GM19238 (cell line): ENCODE measurements at regions not wholly inside any gene's neighbourhood (a gene's known extent, or its start where the extent isn't known, plus 50 kb on each side); places are given as distances from the start of the nearest gene placed in this dataset.

ENCODE experiments used
- DNase-seq: peaks from one replicate; pipeline ENCODE4 v3.0.0; 2011; ENCODE audit warnings: low spot score; ENCODE audit not compliant: insufficient read length

DNA sequence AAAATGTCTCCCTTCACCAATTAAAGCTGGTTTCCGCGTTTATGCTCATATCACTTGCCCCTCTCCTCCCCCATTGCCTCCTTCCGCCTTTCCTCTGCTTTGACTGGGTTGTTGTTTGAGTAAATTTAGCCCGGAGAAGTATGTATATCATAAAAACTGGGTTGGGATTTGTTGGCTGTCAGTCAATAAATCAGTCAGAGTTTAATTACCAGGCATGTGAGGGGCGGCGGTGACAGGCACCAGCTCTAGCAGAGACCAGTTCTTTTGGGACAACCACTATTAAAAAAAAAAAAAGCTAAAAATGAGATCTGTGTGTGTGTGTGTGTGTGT is 382.4 kb upstream of the SMIM21 start:
- no peak for DNase-seq

DNA sequence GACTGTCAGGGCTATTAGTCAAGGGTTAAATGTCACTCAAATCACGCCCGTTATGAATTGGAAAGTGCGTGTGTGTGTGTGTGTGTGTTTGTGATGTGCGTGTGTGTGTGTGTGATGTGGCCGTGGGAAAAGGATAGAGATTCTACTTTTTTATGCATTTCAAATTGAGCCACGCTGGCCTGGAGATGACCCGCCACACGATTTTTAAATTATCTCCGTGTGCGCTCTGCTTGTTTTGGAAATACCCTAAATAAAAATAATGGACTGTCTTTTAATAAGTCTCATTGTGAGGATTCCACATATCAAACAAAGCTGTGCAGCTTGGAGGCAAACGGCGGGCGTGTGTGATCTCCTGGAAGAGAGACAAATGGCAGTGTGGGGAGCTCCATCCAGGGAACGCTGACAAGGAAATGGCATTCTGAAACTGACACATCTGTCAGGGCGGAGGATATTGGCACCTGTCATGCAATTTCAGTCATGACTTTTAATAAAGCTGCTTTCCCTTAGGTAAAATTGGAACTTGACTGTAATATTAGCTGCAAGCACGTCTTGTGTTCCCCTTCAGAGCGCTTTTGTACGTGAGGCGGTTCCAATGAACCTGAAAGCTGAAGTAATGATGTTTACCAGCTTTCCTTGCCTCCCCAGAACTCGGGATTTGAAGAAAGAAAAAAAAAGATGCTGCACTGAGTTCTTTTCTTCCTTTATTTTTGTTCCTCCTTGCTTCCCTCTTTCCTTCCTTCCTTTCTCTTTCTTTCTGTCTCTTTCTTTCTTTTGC is 381.8 kb upstream of the SMIM21 start:
- no peak for DNase-seq

DNA sequence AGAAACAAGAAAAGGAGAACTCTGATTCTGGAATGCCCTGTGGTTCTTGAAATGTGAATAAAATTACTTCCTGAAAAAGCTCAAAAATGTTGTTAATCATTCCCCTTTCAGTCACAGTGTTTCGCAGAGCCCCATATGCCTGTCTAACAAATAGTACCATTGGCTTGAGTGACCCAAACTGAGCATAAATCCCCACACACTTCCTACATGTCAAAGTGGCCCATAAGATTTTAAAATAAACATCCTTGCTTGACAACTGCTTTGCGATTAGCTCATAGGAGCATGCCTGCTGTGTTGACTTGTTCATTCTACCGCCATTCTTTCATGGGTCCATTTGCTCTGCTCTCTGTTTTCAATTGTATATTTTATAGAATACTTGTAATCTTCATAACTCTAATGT is 377.8 kb upstream of the SMIM21 start:
- no peak for DNase-seq

DNA sequence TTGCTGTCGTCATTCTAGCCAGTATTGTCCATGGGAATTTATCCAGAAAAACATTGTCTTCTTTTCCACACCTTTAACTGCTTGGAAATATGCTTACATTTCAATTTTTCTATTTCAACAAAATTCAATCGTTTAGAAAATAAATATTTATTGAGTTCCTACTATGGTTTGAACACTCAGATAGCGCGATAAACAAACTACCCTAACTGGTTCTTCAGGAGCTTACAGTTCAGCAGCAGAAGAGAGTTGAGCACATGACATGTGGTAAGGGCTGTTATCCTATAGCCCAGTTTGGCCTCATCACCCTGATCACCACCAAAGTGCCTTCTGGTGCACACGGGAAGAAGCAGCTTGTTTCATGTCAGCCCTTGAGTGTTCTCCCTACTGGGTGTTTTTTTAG is 375.2 kb upstream of the SMIM21 start:
- DNase-seq, result no peak

DNA sequence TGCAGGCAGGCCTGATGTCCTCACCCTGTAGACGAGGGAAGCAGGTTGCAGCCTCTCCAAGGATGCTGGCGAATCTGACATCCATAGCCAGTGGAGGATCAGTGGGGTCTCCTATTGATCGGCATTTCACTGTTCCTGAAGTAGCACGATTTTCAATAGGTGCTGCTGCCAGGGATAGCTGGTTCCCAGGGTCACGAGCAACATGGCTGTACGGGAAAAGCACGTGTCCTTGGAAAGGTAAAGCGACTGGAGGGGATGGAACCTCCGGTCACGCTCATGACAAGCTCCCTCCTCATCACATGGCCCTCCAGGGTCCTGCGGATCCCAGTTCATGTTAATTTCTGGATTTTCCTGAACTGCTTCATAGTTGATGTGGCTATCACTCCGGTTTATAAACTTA is 373.7 kb upstream of the SMIM21 start:
- DNase-seq, result no peak

DNA sequence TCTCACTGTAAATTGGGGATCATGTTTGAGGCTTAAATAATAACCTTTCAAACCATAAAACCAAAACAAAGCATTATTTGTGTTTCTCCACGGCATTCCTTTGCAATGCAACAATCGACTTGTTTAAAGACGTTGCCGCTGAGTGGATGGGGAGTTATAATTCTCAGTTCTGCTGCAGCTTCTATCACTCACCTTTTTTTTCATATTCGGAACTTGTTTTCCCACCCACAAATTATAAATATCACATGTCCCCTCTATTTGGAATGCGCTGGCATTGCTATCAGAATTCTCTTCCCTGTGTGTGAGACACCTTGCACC is 372.8 kb upstream of the SMIM21 start:
- DNase-seq, result no peak

DNA sequence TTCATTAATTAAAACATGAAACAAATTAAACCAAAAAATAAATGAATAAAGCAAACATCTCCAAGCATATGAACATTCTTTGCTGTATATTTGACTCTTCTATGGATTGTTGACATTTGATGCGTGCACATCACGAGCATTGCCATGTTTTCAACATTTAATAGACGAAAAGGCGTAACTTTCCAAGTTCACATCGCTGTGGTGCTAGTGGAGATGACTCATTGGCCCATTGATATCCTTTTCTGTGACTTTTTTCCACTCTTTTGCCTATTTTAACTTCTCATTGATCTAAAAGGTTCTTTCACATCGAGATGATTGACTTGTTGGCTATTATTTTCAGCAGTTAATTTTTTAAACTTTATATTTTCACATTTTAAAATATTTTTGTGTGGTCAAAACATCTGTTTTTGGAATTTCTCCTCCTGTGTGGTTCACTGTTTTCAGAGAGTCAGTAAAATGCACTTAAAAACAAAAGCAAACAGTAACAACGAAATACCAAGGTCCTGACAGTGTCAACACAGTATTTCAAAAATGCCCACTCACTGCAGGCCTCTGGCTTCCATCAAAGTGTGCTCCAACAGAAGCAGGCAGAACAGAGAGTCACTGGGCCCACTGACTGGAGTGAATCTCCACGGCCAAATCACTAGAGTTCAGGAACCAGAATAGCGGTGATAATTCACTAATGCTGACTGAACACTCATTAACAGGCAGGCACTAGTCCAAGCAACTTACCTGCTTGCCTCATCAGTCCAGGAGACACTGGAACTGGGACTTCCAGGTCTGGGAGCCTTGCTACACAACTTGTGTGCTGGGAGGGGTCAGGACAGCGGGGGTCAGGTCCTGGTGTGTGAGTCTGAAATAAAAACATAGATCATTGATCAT is 372.2 kb upstream of the SMIM21 start:
- no peak for DNase-seq

DNA sequence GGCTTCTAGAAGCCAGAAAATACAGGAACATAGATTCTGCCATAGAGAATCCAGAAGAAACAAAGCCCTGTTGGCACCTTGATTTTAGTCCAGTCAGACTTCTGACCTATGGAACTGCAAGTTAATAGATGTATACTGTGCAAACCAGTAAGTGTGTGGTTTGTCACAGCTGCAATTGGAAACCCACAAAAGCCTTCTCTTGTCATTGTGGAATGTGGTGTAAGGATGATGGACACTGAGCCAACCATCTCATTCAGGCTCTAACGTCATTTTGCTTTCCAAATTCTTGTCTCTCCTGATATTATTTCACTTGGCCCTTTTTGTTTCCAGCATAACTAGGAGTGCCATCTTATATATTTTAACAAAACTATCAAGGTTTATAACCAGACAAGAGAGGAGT is 369.5 kb upstream of the SMIM21 start:
- no peak for DNase-seq

DNA sequence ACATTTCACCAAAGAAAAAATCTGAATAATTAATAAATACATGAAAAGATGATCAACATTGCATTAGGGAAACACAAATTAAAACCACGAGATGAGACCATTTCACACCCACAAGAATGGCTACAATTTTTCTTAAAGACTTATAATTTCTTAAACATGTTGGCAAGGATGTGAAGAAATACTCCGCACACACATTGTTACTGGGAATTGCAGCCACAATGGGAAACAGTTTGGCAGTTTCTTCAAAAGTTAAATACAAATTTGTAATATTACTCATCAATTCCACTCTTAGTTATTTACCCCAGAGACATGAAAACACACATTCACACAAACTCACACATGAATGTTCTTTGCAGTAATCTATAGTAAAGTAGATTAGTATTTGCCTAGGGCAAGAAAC is 363.3 kb upstream of the SMIM21 start:
- no peak for DNase-seq

DNA sequence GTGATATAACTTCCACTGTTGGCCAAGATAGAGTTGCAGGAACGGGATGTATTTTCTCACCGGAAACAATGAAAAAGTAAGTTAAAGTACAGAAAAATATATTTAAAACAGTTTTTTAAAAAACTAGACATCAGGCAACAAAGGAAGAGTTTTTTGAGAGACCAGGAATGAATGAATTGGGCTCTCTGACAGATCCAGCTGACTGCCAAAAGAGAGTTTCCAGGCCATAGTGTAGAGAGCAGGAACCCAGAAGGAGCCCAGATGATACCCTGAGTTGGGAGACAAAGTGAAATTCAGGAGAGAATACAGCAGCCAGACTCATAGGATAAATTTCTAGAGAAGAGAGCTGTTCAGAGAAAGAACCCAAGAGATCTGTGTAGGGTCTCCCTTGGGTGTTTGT is 362.6 kb upstream of the SMIM21 start:
- DNase-seq, result no peak

DNA sequence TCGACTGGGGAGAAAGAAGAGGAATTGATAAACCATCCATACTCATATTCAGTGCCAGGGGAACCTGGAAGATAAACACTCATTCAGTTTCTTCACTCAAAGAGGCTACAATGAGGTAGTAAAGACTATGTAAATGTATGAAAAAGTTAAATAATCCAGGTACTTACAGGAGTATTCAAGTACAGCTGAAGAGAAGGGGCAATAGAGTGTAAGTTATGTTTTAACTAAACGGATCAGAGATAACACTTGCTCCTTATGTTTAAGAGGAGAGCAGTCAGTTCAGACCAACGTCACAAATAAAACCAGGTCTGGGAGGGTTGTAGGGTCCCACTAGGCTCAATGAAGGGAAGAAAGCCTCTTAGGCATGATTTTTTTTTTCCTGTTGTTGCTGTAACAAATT is 358.3 kb upstream of the SMIM21 start:
- no peak for DNase-seq

DNA sequence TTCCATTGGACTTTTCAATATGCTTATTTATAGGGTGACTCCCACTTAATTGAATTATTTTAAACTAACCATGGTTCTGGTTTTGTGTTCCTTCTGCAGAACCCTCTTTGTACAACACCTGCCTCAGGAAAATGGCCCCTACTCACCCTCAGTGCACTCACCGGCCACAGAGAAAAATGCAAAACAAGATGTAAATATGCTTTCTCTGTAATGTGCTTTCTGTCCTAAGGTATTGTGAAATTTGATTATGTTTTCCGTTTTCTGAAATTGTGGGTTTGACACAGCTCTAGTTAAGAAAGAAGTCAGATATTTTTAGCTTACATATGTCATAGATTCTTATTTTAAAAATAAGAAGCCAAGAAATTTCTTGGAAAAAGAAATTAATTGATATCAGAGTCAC is 357.7 kb upstream of the SMIM21 start:
- DNase-seq, result no peak

DNA sequence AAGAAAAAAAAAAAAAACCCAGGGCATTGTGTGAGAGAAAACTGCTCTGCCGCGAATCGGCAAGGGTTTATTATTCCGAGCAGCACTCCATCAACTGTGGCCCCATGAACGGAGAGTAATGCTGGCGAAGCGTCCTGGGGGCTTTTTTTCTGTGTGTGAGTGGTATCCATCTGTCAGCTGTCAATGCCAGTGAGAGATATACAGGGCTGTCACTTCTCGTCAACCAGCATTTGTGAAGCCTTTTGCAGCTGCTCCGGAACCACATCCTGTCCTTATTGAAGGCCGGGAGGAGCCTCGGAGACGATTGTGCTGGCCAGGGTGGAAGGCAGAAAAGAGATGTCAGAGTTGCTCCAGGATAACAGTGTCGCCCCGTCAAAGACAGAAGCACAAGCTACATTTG is 356.9 kb upstream of the SMIM21 start:
- no peak for DNase-seq

DNA sequence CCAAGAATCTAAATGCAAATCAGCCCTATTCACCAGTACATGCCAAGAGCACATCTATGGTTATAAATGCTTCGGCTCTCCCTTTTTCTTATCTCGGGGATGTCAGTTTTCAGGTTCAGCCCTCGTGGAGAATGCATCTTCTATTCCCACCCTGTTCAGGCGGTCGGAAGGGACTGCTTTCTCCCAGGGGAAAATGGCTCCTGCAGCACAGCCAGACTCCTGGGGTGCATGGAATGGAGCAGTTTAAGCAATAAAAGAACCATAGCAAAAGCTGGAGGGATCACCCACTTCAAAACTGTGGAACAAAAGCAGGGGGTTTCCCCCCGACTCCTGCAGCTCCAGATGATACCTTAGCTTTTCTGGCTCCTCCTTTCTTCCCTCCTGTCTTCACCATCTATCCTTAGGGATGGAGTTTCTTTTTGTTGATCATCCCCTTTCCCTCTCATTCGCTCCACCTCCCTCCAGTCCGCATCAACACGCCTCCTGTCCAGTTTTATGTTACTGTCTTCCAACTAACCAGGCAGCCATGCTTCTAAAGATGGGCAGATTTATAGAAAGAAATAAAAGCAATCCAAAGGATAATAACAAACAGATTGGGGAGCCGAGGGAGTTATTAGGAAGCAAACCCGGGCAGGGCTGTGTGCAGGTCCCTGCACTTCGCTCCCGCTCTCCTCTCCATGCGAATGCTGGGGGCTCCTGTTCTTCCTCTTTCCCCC is 356.2 kb upstream of the SMIM21 start:
- no peak for DNase-seq

DNA sequence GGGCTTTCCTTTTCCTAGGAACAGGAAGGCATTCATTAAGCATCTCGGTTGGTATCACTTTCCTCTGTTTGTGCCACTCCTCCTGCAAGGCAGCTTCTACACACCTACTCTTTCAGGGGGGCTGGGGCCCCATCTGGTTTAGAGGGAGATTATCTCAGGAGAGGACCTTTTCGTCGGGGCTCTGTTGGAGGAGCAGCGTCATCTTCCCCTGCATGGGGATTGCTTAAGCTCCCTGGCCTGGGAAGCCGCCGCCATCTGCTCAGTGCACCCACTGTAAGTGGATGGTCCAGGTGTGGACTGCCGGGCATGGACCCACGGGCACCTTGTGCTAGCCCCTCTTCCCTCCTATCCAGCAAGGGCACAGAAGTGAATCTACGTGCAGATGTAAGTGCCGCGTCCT is 355.3 kb upstream of the SMIM21 start:
- no peak for DNase-seq

DNA sequence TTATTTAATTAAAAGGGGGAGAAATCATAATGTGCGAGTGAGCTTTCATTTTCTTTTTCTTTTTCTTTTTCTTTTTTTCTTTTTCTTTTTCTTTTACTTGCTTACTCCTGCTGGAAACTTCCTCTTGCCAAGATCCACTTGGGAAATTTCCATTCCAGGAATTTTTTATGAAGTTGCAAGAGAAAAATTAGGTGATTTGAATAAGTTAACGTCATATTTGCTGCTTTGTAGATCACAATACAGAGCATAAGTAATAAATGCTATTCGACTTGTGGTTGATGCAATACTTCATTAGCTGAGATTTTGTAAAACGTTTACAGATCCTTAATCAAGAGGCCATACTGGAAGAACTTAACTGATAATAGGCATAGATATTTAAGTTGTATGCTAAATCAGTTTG is 354.7 kb upstream of the SMIM21 start:
- DNase-seq, result no peak

DNA sequence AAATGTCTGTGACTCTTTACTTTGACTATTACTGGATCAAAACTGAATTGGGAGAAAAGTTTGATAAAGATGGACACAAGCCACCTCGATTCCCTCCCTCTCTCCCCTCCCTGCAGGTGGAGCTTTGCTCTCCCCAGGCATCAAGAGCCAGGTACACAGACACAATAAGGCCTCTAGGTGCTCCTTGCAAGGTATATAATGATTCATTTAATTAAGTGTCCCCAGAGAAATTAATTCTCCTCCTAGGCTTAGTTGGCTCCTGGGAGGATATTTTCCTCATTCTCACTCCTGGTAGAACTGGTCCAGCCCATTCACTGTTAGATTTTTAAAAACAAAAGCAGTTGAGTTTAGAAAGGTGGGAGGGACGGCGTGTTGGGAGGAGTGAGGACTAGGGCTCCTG is 352.4 kb upstream of the SMIM21 start:
- DNase-seq, result no peak

DNA sequence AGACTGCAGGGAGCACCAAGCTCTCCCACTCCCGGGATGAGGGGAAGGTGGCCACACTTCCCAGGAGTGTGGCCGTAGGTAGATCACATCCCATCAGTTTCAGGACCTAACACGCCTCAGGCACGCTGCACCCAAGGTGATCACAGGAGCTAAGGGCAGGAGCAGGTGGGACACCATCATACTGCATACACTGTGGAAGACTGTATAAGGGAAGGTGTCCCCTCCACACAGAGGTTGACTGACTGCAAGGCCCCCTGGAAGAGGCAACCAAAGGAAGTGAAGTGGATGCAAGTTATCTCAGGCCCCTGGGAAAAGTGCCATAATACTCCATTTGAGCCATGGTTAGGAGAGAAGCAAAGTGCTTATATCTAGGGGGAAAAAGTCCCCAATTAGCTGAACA is 351.9 kb upstream of the SMIM21 start:
- DNase-seq, result no peak

DNA sequence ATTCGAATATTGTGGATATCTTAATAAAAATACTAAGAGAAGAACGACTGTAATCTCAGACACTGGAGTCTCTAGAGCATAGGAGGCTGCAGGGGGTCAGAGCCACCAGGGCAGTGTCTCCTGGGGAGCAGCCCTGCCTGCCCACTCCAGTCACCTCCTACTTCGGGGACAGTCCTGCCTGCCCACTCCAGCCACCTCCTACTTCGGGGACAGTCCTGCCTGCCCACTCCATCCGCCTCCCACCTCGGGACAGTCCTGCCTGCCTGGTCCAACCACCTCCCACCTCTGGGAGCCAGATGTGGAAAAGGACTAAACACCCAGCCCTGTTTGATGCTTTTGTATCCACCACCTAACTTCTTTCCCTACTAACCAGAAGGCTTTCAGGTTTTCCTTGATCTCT is 350.1 kb upstream of the SMIM21 start:
- DNase-seq, result no peak

DNA sequence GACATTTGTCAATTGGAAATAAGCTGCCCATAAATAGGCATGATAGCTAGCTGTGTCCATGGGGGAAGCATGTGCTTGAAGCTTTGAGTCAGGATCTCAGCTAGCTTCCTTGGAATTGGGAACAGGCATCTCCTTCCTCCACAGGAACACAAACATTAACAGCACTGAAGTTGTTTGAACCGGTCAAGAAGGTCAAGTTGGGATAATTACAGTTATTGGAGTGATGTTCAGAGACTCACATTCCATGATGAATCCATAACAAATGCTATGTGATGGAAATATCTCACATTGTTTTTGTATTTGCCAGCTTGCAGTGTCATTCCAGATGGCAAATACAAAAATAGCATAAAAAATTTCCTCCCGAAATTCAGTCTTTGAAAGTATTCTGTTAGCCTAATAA is 347.6 kb upstream of the SMIM21 start:
- DNase-seq, result no peak

DNA sequence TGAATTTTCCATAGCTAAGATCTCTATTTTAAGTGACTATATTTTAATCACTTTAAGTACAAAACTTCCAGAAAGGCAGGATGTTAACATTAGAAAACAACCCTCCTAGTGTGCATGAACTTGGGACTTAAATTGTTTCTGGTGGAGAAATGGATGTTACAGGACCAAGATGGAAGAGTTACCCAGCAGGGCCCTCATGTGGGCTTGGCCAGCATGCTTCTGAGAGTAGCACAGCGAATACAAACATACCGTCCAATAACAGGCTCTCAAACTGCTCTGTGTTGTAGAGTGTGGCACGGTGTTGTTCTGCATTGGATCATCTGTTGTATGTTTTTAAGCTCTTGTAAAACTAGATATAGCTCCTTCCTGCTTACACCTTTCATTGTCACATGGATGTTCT is 346.1 kb upstream of the SMIM21 start:
- DNase-seq, result no peak

DNA sequence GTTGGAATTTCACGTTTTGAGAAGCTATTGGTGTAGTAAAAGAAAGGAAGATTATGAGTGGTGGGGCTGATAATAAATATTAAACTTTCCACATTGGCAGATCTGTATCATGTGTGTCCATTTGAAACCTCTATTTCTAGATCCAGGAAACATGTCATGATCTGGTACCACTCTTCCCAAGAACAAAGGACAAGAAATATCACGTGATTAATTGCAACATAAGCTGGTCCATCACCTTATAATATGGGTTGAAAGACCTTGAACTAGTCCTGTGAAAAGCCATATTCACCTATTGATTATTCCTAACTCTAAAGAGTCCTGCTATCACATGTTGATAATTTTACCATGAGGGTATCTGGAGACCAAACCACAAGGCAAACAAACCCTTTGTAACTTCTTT is 335.3 kb upstream of the SMIM21 start:
- DNase-seq, result no peak

DNA sequence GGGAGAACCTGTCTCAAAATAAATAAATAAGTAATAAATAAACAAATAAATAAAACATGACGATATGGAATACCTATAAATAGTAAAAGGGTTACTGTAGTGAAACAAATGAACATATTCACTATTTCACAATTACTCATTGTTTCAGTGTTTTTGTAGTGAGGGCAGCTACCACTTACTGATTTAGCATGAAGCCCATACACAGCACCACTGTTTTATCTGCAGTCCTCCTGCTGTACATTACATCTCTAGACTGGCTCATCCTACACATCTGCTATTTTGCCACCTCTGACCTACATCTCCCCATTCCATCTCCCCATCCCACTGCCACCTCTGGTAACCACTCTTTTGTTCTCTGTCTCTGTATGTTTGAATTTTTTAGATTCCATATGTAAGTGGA is 332.7 kb upstream of the SMIM21 start:
- DNase-seq, result no peak
